DMS53 (cell line): ENCODE measurements at regions not wholly inside any gene's neighbourhood (a gene's known extent, or its start where the extent isn't known, plus 50 kb on each side); places are given as distances from the start of the nearest gene placed in this dataset.
"Not testable (repeated sequence)": the region's sequence is repeated elsewhere in the genome, so short reads cannot be mapped to it uniquely, and the experiment has no call there.

Experiments
- DNase-seq: peaks from one replicate; lab custom pipeline; 2025; lab: John Stamatoyannopoulos, UW

DNA sequence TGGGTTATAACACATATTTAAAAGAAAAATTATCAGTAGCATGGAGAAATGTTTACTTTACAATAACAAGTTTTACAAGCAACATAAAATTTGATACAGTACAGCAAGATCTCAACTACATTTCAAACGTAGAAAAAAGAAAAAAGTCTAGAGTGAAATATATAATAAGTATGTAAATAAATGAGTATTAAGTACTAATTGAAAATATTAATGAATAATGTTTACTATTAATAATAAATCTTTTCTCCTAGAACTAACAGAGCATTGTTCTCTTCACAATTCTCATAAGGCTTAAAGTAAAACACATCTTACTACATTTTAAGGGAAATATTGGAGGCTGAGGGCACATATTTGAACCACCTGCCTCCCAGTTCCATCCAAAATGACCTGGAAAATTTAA lies 72.1 kb downstream of the TMEM212 start:
- no peak for DNase-seq

DNA sequence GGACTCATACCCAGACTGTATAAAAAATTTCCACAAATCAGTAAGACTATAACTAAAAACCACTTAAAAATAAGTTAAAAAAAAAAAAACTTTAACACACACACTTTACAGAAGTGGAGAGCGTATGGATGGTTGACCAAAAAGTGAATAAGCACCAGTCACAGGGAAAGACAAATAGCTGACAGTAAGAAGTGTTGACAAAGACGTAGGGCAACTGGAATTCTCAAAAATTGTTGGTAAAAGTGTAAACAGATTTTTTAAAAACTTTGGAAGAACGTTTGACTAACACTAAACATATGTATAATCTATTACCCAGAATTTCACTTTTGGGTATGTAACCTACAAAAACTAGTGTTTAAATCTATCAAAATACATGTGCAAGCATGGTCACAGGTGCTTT lies 73.7 kb downstream of the TMEM212 start:
- no peak for DNase-seq

DNA sequence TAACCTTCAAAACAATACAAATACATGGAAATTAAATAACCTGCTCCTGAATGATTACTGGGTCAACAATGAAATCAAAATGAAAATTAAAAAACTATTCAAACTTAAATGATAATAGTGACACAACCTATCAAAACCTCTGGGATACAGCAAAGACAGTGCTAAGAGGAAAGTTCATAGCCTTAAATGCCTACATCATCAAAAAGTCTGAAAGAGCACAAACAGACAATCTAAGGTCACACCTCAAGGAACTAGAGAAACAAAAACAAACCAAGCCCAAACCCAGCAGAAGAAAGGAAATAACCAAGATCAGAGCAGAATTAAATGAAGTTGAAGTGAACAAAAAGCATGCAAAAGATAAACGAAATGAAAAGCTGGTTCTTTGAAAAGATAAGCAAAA lies 79.5 kb downstream of the TMEM212 start:
- not testable (repeated sequence) for DNase-seq

DNA sequence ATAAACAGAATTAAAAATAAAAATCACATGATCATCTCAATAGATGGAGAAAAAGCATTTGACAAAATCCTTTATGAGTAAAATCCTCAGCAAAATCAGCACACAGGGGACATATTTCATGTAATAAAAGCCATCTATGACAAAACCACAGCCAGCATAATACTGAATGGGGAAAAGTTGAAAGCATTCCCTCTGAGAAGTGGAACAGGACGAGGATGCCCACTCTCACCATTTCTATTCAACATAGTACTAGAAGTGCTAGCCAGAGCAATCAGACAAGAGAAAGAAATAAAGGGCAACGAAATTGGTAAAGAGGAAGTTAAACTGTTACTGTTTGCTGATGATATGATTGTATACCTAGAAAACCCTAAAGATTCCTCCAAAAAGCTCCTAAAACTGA lies 80.5 kb downstream of the TMEM212 start:
- not testable (repeated sequence) for DNase-seq

DNA sequence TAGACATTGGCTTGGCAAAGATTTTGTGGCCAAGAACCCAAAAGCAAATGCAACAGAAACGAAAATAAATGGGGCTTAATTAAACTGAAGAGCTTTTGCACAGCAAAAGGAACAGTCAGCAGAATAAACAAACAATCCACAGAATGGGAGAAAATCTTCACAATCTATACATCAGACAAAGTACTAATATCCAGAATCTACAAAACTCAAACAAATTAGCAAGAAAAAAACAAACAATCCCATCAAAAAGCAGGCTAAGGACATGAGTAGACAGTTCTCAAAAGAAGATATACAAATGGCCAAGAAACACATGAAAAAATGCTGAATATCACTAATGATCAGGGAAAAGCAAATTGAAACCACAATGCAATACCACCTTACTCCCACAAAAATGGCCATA lies 81.7 kb downstream of the TMEM212 start:
- DNase-seq = not testable (repeated sequence)

DNA sequence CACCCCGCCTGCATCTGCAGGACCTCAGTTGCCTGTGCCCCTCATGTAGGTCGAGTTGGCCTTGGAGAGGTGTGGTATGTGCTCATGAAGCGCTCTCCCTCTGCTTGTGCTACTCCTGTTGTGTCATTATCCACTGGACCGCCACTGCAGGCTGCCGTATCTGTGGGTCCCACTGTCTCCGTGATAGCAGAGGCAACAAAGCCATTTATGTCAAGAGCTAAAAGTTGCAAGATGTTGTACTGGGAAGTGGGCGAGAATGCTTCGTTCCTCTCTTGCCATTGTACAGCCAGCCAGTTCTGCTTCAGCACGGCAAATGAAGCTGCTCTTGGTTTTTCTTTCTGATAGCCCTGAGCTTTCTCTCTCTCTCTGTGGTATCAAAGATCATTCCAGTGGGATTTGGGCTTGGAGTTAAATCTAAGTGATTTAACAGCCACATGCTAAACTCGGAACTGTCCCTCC lies 89.0 kb downstream of the TMEM212 start:
- DNase-seq = no peak

DNA sequence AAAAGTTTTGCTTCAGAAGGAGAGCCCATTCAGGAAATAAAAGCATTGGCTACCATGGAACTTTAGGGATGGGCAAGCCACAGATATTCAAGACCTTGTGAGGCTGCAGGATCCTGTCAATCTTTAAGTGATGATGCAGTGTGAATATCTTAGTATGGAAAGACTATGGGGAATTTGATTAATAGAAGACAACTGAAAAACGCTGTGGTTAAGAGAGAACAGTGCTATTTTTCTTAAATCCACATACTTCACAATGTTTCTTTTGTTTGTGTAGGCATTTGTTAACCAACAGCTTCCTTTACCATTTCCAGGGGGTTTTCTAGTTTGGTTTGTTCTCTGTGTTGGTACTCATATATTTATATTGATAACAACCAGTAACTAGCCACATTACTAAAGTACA lies 90.3 kb downstream of the TMEM212 start:
- DNase-seq = no peak

DNA sequence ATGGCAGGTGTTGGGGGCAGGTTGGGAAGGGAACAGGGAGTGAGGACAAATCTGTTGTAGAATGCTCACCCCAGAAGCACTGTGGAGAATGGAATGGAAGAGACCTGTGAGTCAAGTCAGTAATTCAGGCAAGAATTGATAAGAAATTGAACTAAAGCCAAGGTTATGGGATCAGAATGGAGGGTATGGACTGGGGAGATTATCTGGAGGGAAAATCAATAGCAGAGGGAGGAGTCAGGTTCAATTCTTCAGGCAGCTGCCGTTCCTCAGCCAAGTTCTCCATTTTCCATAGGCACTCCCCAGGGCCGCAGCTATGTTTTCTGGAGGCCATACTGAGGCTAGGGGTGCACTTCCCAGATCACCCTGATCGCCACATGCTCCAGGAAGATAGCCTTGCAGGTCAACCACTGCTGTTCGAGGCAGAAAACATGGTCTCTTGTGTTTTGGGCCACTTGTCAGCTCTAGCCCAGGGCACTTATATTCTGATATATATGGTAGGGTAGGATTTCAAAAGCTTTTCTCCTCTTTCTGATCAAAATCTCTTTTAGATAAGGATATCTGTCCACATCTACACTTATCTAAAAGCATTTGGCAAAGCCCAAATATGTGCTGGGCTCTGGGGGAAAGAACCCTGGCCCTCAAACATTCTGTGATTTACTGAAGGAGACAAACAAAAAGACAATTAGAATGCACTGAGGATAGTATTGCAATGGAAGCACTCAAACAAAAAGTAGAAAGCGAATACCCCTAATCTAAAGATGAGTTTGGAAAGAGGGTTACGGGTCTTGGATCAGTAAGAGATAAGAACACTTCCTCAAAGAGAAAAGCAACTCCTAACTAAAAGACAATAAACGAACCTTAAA lies 92.3 kb downstream of the TMEM212 start:
- DNase-seq = no peak

DNA sequence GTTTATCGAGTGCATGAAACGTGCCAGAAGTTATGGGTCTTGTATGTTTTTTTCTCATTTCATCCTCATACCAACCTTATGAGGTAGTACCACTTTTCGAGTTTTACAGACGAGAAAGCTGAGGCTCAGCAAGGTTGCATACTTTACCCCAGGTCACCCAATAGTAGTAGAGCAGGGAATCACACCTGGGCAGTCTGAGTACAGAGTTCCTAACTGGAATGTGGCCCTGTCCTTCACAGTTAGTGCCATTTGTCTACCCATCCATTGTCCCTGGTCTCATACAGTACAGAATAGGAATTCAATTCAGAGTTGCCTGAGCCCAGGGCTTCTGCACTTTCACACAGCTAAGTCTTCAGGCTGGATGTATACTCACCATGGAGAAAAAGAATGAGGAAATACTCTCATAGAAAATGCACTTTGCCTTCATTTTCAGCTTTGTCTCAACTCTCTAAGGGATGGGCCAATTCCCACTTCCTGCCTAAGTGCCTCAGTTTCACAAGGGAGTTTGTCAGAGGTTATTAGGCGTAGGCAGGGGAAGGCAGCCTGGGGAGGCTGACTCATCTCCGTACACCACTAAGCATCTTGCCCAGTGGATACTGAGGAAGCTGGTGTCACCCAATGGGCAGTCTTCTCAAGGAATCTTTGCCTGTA lies 93.2 kb downstream of the TMEM212 start:
- DNase-seq = no peak

DNA sequence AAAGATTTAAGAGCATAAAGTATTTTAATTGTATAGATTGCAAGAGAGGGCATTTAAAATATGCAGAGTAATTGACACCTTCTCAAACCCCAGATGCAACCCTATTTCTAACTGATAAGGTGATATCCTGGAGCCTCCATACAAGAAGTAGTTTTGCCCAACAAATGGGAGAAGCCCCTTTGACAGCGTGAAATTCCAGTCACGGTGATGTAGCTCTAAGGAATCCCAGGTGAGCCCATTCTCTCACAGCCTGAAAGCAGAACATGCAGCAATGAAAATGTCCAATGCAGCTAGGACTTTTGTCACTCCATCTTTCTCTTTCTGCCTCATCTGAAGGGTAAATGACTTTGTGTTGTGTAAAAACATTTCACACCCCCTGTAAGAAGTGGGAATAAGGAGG lies 96.4 kb downstream of the TMEM212 start:
- DNase-seq = no peak

DNA sequence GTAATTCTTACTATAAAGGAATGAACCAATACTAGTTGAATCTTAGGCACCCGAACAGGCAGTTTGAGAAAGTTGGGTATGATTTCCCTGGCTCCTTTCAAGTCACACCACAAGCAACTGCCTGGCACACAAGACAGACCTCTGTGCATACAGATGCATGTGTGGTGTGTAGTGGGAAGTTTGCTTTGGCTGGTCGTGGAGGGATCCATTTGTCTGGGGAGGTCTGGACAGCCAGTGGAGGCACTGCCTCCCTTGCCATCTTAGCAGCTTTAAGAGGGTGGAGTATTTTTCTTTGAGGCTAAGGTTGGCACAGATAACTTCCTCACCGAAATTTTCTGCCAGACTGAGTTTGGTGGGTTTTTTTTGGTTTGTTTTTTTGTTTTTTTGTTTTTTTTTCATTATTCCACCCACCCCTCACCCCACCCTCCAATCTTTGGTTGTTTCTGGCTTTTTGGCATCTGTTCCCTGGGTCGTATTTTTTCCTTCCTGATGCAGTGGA lies 97.1 kb downstream of the TMEM212 start:
- DNase-seq = no peak

DNA sequence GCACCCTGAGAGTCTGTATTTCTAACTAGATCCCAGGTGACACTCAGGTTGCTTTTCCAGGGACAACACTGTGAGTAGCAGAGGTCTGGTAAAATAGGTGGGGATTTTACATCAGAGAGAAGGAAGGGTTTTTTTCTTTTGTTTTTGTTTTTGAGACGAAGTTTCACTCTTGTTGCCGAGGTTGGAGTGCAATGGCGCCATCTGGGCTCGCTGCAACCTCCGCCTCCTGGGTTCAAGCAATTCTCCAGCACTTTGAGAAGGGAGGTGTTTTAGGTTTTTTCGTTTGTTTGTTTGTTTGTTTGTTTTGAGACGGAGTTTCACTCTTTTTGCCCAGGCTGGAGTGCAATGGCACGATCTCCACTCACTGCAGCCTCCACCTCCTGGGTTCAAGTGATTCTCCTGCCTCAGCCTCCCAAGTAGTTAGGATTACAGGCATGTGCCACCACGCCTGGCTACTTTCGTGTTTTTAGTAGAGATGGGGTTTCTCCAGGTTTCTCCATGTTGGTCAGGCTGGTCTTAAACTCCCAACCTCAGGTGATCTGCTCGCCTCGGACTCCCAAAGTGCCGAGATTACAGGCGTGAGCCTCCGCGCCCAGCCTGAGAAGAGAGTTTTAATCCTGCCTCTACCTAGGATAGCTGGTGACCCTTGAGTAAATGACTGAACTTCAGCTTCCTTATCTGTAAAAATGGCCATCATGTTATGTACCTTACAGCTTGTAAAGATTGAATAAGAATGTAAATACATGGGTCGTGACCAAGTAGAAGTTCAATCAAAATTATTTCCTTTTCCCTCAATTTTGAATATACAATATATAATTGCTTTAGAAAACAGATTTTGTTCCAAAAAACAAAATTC lies 95.9 kb upstream of the FNDC3B start:
- DNase-seq = no peak

DNA sequence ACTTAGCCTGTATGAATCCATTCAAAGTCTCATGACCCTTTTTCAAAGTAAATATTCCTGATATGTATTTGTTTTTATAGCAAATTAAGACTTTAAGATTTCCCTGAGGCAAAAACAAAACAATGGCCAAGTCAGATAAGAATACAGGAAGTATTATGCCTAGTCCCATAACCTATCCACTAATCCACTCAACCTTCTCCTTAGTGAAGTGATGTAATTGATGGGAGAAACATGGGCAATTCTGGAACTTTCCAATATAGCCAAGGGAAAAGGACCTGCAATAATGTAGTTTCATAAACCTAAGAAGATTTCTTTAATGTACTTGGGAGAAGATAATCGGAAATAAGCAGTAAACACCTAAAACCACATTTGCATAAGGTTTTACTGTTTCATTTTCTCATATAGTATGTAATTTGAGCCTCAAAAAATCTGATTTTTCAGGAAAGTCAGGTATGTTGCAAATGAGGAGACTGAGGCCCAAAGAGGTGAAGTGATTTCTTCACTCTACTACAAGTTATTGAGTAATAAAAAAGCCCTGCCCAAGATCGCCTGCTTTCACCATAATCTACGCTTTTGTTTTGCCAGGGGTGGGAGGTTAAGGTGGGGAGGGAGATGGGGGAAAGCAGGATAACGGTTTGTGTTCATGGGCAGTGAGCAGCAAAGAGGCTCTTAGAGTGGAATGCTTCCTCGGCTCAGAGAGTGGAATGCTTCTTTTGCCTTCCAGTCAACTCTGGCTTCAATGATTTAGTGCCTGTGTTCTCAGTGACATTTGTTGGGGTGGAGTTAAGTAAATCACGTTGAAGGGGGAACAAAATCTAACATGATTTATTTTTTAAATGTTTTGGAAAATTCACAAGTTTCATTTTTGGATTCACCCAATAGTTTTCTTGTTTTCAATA lies 95.0 kb upstream of the FNDC3B start:
- DNase-seq = no peak

DNA sequence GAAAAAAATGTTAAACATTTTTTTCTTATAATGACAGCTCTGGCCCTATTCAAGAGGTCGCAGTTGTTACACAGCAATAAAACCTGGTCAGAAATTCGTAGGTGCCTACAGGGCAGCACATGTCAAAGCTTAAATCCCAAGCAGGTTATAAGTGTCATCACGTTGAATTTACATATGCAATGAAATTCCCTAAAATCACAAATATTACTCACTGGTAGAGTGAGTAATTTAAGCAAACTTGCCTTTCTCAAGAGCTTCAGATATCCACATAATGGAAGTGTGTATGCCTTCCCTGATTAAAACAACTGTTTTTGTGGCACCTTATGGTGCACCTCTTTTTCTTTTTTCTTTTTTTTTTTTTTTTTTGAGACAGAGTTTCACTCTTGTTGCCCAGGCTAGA lies 90.7 kb upstream of the FNDC3B start:
- DNase-seq = no peak

DNA sequence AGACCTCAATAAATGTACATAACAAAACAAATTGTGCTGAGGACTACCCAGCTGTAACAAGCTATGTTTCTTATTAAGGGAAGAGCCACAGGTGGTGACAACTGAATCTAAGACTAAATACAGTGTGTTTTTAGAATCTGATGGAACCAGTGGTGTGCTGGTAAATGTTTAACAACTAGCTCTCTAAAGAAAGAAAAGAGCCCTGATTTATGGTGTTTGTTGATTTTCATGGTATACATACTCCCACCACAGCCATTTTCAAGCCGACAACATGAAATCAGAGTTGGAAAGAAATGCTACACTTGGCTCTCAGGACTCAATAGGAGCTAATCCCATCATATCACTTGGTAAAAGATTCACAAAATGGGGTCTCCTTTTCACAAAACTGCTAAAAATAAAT lies 89.8 kb upstream of the FNDC3B start:
- peak; percentile 11 for DNase-seq

DNA sequence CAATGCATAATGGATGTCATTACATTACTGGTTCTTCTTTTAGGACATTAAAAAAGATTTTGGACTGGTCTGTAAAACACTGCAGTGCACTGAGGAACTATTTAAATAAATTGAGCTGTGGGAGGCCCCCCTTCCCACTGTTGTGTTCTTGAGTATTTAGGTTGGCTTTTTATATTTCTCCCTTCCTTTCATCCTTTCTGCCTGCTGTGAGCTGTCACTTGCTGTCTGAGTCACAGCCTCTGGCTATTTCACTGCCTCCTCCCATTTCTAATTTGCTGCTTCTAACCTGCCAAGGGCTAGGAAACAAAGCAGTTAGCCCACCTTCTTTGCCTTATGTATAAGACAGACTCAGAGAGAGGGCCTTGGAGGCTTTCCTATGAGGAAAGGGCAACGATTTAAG lies 89.0 kb upstream of the FNDC3B start:
- DNase-seq = peak; percentile 24

DNA sequence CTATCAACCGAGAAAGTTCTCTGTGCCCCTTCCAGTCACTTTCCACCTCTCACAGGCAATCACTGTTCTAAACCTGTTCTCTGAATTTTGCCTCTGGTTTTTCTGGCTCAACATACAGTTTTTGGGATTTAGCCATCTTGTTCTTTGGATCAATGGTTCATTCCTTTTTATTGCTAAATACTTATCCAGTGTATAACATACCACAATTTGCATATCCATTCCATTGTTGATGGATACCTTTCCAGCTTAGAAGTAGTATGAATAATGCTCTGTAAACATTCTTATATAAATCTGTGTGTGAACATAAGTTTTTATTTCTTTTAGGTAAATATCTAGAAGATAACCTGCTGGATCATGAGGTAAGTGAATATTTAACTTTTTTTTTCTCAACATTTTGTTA lies 87.8 kb upstream of the FNDC3B start:
- no peak for DNase-seq

DNA sequence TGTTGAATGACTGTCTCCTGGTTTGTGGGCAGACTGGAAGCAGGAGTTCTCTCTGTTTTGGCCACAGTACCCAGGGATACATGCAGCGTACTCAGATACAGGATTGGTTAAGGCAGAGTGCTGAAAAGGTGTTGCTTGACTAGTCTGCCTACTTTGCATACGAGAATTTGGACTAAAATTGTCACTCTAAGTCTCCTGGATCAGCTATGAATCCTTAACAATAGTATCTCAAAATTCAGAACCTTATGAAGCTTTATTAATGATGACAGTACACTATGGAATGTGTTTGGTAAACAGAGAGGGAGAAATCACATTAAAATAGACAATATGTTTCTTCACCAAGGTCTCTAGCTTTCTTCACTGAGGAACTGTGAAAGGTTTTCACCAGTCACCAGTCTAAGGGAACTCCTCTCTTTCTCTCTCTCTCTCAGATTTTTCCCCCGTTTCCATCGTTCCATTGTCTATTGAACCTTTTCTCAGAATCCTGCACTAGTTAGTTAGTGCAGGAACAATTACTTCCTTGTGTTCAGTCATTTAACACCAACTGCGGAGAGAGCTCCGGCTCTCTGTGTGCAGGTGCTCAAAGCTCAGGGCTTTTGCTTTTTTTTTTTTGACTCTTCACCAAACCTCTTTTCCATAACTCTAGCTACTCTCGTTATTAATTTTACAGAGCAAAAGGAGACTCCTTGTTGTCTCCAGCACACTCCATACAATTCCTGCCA lies 85.9 kb upstream of the FNDC3B start:
- peak; percentile 16 for DNase-seq

DNA sequence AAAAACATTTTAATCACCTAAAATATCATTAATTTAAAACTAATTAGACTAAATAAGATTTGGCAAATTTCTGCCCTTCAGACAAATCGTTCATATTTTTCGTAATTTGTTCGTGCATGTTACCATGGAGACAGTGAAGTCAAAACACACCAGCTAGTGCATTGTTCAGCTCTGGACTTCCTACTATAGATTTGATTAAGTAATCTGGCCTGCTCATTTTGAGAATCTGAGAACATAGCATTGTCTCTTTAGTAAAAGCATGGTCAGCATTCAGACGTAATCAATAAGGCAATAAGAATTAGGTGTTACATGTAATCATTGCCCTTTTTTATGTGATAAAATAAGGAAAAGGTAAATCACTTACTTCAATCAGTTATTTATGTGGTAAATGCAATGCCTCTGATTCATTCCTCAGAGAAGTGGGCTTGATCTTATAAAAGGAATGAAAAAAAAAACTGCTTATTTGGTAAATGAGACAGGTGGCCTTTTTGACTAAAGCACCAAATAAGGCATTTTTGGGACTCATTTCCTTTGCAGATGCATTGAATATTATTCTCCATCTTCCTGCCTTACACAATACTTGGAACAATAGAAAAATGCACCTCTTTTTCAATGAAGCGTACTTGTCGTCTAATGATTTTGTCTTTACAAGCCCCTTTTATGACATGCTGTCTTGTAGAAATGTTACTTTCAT lies 84.5 kb upstream of the FNDC3B start:
- DNase-seq = no peak

DNA sequence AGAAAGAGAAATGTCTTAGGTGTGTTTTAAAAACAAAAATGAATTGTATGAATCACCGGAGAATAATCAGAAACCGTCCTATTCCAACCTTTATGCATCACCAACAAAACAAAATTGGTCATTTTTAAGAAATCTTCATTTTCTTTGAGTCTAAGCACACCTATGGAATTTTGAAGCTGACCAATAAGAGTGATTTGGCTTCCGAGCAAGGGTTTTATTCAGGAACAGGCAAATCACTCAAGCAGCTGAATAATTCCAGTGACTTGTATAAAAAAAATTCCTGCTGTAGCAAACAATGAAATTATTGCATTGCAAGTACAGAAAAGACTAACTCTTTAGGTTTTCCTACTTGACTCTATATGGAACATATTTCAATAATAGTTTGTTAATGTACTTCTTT lies 83.8 kb upstream of the FNDC3B start:
- no peak for DNase-seq
